ENCODE measurements at regions not wholly inside any gene's neighbourhood (a gene's known extent, or its start where the extent isn't known, plus 50 kb on each side); places are given as distances from the start of the nearest gene placed in this dataset.

GRCh38 chr18:75926811-75927210 lies 499.3 kb upstream of the SMIM21 start:
- no peaks in the 10 kb centered on the region for H3K9me3 ChIP-seq (ENCODE audit: control insufficient read depth in 2 of 3, insufficient read depth in 1 of 3, low read length in 3 of 3)
- no peaks in the 10 kb centered on the region for H3K36me3 ChIP-seq (ENCODE audit: control insufficient read depth in 2 of 3, insufficient read depth in 3 of 3, low read length in 3 of 3)
- TF ChIP-seq CTCF (IDR thresholded peaks at IDR 0.05; ENCODE audit: borderline replicate concordance, extremely low read depth, insufficient read depth), result no peak
- no peak overlapping the region for H3K27ac ChIP-seq (ENCODE audit: low read depth in 2 of 2, low read length in 2 of 2)
- no peak overlapping the region for H3K4me3 ChIP-seq (ENCODE audit: low read length in 3 of 3)
- intact Hi-C loops (cut with DNase I), result no loop called here
- DNase-seq, result no peak
- no peak for FAIRE-seq
- no peak overlapping the region for H3K9ac ChIP-seq (ENCODE audit: low read length in 3 of 3)
- H3K27me3 ChIP-seq (ENCODE audit: control insufficient read depth, insufficient read depth, low read length), result no peaks in the 10 kb centered on the region
- peaks cover 0 to 2% (median 0%) of the 10 kb centered on the region in 3 donors for H3K4me1 ChIP-seq (ENCODE audit: control insufficient read depth in 2 of 3, insufficient read depth in 2 of 3, low read depth in 1 of 3, low read length in 3 of 3)

DNA sequence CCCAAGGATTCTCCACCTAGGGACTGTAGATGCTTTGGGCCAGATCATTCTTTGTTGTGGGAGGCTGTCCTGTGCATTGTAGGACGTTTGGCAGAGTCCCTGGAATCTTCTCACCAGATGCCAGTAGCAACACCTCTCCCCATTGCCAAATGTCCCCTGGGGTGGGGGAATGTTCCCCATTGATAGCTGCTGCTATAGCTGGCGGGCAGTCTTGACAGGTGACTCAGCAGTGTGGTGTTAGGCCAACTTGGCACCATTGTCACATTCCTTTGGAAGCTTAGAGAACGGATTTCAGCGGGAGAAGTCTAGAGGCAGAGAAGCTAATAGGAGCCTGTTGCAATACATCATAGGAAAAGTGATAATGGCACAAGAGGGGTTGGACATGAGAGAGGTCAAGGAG lies 495.7 kb upstream of the SMIM21 start:
- peaks cover 0 to 2% (median 0%) of the 10 kb centered on the region in 3 donors for H3K4me1 ChIP-seq (ENCODE audit: control insufficient read depth in 2 of 3, insufficient read depth in 2 of 3, low read depth in 1 of 3, low read length in 3 of 3)
- FAIRE-seq (no peak), DNase-seq (no peak)
- H3K9me3 ChIP-seq (ENCODE audit: control insufficient read depth in 2 of 3, insufficient read depth in 1 of 3, low read length in 3 of 3), result no peaks in the 10 kb centered on the region
- no peak overlapping the region for H3K4me3 ChIP-seq (ENCODE audit: low read length in 3 of 3)
- TF ChIP-seq CTCF (IDR thresholded peaks at IDR 0.05; ENCODE audit: borderline replicate concordance, extremely low read depth, insufficient read depth), result no peak
- no peaks in the 10 kb centered on the region for H3K36me3 ChIP-seq (ENCODE audit: control insufficient read depth in 2 of 3, insufficient read depth in 3 of 3, low read length in 3 of 3)
- H3K27me3 ChIP-seq (ENCODE audit: control insufficient read depth, insufficient read depth, low read length), result no peaks in the 10 kb centered on the region
- H3K9ac ChIP-seq (ENCODE audit: low read length in 3 of 3), result no peak overlapping the region
- no peak overlapping the region for H3K27ac ChIP-seq (ENCODE audit: low read depth in 2 of 2, low read length in 2 of 2)
- intact Hi-C loops (cut with DNase I), result no loop called here

- peak overlapping the region in 1 of 3 donors; percentile 6 for H3K4me3 ChIP-seq (ENCODE audit: low read length in 3 of 3)
- H3K36me3 ChIP-seq (ENCODE audit: control insufficient read depth in 2 of 3, insufficient read depth in 3 of 3, low read length in 3 of 3), result no peaks in the 10 kb centered on the region
- DNase-seq (no peak), FAIRE-seq (no peak)
- no peak for TF ChIP-seq CTCF (IDR thresholded peaks at IDR 0.05; ENCODE audit: borderline replicate concordance, extremely low read depth, insufficient read depth)
- H3K9ac ChIP-seq (ENCODE audit: low read length in 3 of 3), result no peak overlapping the region
- H3K27me3 ChIP-seq (ENCODE audit: control insufficient read depth, insufficient read depth, low read length), result no peaks in the 10 kb centered on the region
- H3K27ac ChIP-seq (ENCODE audit: low read depth in 2 of 2, low read length in 2 of 2), result no peak overlapping the region
- H3K9me3 ChIP-seq (ENCODE audit: control insufficient read depth in 2 of 3, insufficient read depth in 1 of 3, low read length in 3 of 3), result no peaks in the 10 kb centered on the region
- no peaks in the 10 kb centered on the region for H3K4me1 ChIP-seq (ENCODE audit: control insufficient read depth in 2 of 3, insufficient read depth in 2 of 3, low read depth in 1 of 3, low read length in 3 of 3)
- intact Hi-C loops (cut with DNase I), result no loop called here
Observed at GRCh38 chr18:75916624-75916982, 489.1 kb upstream of the SMIM21 start.

- no peaks in the 10 kb centered on the region for H3K9me3 ChIP-seq (ENCODE audit: control insufficient read depth in 2 of 3, insufficient read depth in 1 of 3, low read length in 3 of 3)
- peak; percentile 67 to 90 (median 86) for DNase-seq
- H3K27ac ChIP-seq (ENCODE audit: low read depth in 2 of 2, low read length in 2 of 2), result no peak overlapping the region
- no peak overlapping the region for H3K9ac ChIP-seq (ENCODE audit: low read length in 3 of 3)
- no peaks in the 10 kb centered on the region for H3K27me3 ChIP-seq (ENCODE audit: control insufficient read depth, insufficient read depth, low read length)
- intact Hi-C loops (cut with DNase I), result no loop called here
- H3K4me1 ChIP-seq (ENCODE audit: control insufficient read depth in 2 of 3, insufficient read depth in 2 of 3, low read depth in 1 of 3, low read length in 3 of 3), result no peaks in the 10 kb centered on the region
- H3K4me3 ChIP-seq (ENCODE audit: low read length in 3 of 3), result peak overlapping the region in 1 of 3 donors; percentile 48
- H3K36me3 ChIP-seq (ENCODE audit: control insufficient read depth in 2 of 3, insufficient read depth in 3 of 3, low read length in 3 of 3), result no peaks in the 10 kb centered on the region
- FAIRE-seq, result no peak
- no peak for TF ChIP-seq CTCF (IDR thresholded peaks at IDR 0.05; ENCODE audit: borderline replicate concordance, extremely low read depth, insufficient read depth)
Observed at GRCh38 chr18:75915941-75916623, 488.6 kb upstream of the SMIM21 start.

All from kidney (tissue), 13 donors.